ENCODE measurements at regions not wholly inside any gene's neighbourhood (a gene's known extent, or its start where the extent isn't known, plus 50 kb on each side); places are given as distances from the start of the nearest gene placed in this dataset.

DNA sequence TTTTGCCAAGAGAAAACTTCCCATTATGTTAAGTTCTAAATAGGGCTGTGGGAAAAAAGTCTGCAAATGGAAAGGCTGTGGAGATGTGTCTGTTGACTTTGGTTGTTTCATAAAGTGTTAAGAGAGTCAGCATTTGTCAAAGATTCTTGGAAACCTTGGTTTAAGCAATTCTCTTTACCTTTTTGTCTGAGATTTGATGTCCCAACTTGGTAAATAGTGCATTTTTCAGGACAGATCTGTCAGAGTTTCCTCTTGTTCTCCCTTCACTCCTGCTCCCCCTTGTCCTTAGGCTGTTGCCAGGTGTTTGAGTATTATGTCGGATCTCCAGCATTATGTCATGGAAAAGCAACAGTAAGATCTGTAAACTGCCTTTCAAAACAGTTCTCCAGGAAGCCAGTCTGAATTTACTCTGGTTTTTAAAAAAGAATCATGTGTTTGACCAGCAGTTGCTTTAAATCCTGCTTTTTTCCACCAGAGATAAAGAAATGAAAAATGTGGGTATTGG, 79.1 kb upstream of the ADAMTSL1 start:
- no peak for DNase-seq (ENCODE audit: low spot score)

DNA sequence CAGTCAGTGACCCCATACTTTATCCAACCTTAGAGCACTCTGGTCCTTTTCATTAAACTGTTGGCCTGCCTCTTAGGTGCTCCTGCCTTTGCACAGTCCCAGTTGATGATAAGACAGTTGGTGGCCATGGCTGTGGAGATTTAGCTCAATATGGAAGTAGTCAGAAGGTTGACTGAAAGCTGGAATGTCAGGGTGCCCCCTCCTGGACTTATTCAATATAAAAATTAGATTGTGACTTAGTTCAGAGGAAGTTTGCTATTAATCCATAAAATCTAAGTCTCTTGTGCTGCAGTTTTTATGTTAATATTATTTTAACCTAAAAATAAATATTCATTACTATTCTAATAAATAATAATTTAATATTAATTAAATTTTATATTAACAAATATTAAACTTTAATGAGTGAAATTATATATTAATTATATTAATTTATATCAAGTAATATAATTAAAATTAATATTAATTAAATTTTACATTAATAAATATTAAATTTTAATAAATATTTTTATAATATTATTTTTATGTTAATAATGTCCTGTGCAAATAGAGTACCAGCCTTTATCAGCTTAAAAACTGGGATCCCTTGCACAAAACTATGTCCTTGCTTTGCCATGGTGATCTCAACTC, 77.7 kb upstream of the ADAMTSL1 start:
- DNase-seq (ENCODE audit: low spot score): no peak

DNA sequence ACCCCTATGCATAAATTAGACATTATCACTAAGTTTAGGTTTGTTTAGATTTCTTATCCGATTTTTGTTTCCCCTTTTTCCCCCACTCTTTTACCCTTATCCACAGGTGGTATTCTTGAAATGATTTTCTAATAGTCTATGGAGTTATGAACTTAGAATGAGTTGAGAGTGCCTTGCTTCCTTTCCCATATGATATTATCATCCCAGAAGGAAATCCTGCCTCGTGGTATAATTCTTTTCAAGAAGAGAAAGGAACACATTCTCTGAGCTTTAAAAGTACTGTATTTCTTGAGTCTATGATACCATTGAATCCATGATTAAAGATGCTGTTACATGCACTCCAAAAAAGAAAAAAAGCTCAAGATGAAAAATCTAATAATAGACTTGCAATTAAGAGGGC, 76.9 kb upstream of the ADAMTSL1 start:
- DNase-seq (ENCODE audit: low spot score): no peak

GRCh38 chr9:18398038-18398437, 75.9 kb upstream of the ADAMTSL1 start:
- DNase-seq (ENCODE audit: low spot score): no peak

- no peak for DNase-seq (ENCODE audit: low spot score)
Measured at GRCh38 chr9:18404434-18405029, 69.4 kb upstream of the ADAMTSL1 start.

DNA sequence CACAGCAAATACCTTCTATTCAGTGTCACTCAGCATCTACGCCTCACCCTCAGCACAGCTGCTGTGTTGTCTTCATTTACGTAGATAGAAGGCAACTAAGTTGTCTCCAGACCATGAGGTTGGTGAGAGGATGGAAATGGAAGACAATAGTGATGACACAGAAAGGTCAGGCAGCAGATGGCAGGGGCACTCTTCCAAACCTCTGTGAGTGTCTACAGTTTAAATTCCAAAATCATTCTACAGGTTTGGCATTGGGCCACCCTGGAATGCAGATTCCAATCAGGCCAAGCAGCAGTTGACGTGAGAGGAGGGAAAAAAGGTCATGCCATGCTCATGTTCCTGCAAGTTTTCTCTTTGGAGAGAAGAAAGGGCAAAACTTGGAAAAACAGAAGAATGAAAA, 68.7 kb upstream of the ADAMTSL1 start:
- no peak for DNase-seq (ENCODE audit: low spot score)

GRCh38 chr9:18410983-18411382, 63.0 kb upstream of the ADAMTSL1 start:
- DNase-seq (ENCODE audit: low spot score): no peak

GRCh38 chr9:18421391-18421790, 52.6 kb upstream of the ADAMTSL1 start:
- DNase-seq (ENCODE audit: low spot score): no peak

- no peak for DNase-seq (ENCODE audit: low spot score)
Measured at GRCh38 chr9:18422296-18423036, 51.5 kb upstream of the ADAMTSL1 start.

- DNase-seq (ENCODE audit: low spot score): no peak
Measured at GRCh38 chr9:18423791-18424531, 50.0 kb upstream of the ADAMTSL1 start.
